GM18520 (cell line): ENCODE measurements at regions not wholly inside any gene's neighbourhood (a gene's known extent, or its start where the extent isn't known, plus 50 kb on each side); places are given as distances from the start of the nearest gene placed in this dataset.
"Not testable (repeated sequence)": the region's sequence is repeated elsewhere in the genome, so short reads cannot be mapped to it uniquely, and the experiment has no call there.

Experiments
- ATAC-seq: cut with Tn5 transposase; IDR thresholded peaks from one replicate; pipeline ENCODE4 v1.9.1; 2021; ENCODE audit not compliant: unreplicated experiment

DNA sequence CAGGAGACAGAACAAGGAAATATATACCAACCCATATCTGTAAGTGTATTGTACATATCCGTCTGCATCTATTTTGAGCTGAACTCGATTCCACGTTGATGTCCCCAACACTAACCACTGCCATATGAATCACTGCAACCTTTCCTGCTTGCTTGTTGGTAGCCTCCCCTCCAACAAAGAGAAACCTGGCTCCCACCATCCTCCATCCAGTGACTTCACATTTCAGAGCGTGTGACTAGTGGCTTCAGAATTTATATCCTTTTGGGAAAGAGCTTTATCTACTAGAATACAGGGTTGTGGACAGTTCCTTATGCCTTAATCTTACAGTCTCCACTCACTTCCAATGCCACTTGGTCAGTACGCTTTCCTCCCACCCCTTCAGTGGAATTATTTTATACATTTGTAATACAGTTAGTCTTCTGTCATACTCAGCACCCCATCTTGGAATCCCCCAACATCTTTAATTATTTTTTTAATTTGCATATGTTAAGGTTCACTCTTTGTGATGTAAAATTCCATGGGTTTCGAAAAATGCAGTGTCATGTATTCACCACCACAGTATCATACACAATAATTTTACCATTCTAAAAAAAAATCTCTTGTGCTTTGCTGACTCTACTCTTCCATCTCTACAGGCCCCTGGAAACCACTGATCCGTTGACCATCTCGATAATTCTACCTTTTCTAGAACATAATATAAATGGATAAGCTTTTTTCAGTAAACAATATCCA lies 264.7 kb downstream of the BCL2L11 start:
- not testable (repeated sequence) for ATAC-seq

DNA sequence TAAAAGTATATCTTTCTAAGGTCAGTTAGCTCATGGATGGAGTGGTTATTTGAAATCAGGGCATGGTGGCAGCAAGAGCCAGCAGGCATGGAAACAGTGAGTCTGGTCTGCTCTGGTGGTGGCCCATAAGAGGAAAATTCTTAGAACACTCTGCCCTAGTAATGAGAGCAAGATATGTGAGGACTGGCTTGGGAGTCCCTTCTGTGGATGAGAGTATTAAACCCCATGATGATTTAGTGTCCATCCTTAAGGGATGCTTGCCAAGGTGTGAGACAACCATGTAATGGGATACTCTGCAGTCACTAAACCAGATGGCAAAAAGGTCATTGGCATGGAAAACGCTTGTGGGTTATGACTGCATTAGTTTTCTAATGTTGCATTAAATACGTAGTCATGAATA lies 269.9 kb downstream of the BCL2L11 start:
- ATAC-seq, result not testable (repeated sequence)

DNA sequence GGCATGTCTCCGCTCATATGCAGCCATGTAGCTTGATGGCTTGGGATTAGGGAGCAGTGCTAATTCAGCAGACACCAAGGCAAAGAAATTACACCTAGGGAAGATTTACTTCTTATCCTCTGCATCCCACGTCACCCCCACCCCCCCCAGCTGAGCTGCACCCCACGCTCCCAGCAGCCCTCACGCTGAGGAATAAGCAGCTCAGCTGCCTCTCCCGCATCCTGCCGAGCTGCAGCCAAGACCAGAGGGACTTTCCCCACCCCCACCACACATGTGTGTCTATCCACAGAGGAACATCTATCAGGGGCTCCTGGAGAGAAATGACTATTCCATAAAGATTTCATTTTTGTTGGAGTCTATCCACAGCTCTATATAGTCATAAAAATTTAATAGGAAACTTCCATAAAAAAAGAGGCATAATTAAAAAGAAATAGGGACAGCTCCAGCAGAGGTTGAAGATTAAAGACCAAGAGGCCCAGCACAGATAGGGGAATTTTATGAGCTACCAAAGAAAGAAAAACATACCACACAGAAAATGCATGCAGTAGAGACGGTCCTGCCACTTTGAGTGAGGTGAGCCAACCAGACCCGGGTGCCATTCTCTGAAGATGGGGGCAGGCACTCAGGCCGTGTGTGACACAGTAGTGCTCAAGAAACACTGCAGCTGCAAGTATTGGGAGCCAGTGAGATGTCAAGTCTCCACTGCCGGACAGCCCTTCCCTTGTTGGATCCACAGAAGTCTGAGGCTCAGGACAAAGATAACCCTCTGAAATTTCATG lies 274.8 kb downstream of the BCL2L11 start:
- ATAC-seq, result not testable (repeated sequence)

DNA sequence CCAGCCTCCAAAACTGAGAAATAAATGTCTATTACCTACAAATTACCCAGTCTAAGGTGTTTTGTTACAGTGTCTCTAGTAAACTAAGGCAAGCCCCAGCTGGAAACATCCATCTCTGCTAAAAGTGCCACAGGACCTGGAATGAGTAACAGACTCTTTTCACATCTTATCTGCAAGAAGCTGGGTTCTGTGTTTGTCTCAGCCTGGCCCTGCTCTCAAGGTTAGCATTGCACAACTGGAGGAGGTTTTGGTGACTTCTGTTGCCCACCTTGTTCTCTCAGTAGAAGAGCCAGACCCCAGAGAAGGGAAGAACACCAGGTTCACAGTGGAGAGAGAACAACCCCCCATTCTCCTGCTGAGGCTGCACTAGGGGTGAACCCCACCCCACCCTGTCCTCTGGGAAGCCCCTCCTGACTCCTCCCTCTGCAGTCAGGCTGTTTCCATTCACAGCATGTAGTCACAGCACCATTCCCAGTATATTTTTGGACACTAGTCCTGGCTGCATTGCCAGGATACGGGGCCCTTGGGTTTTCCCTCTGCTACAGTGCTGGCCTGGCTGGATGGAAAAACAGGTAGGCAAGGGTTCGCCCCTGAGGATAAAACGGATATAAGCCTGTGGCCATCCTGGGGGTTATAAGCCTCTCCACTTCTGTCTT lies 280.0 kb downstream of the BCL2L11 start:
- not testable (repeated sequence) for ATAC-seq

DNA sequence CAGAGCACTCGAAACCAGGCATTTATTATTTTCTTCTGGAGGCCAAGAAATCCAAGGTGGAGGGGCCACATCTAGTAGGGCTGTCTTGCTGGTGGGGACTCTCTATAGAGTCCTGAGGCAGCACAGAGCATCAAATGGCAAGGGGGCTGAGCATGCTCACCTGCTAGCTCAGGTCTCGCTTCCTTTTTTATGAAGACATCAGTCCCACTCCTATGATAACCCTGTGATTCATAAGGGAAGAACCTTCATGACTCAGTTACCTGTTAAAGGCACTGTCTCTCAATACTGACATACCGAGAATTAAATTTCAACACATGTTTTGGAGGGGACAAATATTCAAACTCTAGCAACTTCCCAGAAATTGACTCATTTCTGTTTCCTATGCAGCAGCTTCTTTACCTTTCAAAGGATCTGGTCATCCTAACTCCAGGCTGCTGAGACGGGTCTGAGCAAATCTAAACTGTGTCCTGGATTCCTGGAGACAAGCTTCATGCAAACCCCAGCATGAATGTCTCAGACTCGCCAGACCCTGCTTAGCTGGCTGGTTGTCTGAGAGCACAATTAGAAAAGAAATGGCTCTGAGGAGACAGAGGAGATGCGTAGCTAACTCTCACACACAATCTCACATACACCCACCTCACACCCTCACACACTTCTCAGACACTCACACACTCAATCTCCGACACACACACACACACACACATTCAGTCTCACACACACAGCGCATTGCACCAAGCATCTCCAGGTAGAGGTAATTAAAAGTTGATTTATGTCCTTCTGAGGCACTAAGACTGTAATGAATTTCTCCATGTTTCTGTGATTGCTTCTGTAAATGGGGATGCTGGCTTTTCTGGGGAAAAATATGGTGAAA lies 280.8 kb downstream of the BCL2L11 start:
- not testable (repeated sequence) for ATAC-seq

DNA sequence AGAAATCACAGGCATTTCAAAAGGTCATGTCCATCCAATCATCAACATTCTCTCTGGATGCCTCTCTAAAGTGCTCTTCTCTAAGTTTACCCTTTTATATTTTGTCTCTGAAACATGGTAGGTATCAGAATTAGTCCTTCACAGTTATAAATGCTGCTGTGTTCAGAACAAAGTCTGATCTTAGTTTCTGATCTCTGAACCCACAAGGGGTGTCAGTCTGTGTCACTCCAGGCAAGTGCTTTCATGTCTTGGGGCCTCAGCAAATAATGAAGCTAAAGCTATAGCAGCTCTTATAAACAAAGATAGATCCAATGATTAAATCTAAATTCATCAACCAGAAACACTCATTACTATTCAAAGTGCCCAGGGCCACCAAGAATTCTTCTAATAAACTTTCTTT lies 281.7 kb downstream of the BCL2L11 start:
- not testable (repeated sequence) for ATAC-seq

DNA sequence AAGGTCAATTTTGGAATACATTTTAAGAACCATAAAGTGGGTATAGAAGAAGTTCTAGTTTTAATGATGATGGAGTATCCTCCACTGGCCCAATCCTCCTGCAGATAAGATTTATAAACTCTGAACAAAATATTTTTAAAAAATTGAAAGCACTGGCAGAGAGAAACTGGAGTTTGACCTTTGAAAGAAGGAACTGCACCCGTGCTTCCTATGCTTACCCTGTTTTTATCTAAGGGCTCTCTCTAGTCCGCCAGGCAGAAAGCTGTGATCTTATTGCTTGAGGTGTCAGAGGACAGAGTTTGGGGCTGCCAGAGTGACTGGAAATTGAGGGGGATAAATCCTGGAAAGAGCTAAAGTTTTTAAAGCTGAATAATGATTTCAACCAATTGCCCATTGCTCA lies 282.6 kb downstream of the BCL2L11 start:
- ATAC-seq, result not testable (repeated sequence)

DNA sequence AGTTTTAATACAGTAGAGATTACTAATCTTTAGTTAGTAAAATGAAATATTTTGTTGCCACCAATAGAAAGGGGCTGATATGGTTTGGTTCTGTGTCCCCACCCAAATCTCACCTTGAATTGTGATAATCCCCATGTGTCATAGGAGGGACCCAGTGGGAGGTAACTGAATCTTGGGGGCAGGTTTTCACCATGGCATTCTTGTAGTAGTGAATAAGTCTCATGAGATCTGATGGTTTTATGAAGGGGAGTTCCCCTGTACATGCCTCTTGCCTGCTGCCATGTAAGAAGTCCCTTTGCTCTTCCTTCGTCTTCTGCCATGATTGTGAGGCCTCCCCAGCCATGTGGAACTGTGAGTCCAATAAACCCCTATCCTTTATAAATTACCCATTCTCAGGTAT lies 285.9 kb downstream of the BCL2L11 start:
- ATAC-seq, result not testable (repeated sequence)

DNA sequence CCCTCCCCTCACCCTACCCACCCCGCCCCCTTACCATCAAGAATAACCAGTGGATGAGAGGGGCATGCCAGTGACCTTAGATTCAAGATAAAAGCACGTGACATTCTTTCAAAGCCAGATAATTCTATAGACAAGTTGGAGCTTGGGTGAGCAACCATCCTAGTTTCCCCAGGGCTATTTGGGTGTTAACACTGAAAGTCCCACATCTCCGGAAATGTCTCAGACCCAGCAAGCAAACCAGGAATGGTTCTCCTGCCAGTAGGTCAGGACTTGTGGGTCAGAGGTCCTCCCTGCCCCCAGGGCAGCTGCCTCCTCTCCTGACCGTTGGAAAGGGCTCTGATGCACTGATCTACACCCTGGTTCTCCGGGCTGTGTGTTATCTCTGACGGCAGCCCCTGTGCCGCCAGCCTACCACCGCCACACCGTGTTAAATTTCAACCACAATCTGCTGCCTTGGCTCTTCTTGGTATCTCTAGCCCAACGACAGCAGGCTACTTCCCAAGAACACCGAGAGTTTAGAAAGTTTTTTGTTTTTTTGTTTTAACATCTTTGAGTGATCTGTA lies 287.0 kb downstream of the BCL2L11 start:
- ATAC-seq, result not testable (repeated sequence)

DNA sequence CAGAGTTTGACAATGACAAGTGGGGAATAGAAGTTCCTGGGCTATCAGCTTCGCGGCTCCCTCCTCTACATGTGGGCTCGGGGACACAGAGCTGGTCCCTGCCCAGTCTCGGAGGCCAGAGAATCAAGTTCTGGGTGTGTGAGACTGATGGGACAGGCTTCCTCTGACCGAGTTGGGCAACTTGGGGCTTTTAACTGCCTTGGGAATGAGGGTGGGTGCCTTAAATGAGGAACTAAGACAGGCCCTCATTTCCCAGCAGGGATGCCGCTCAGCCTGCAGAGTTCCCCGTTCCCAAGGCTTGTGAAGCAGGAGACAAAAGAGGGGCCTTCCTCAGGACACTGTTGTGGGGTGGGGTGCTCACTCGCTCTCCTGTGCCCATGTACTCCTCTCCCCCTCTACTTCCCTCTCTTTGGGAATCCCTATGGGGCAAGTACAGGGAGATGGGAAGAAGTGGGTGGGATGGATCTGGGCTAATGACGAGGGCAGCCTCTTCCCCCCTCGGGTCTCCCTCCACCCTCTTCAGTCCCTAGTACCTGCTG lies 290.2 kb downstream of the BCL2L11 start:
- ATAC-seq, result not testable (repeated sequence)

DNA sequence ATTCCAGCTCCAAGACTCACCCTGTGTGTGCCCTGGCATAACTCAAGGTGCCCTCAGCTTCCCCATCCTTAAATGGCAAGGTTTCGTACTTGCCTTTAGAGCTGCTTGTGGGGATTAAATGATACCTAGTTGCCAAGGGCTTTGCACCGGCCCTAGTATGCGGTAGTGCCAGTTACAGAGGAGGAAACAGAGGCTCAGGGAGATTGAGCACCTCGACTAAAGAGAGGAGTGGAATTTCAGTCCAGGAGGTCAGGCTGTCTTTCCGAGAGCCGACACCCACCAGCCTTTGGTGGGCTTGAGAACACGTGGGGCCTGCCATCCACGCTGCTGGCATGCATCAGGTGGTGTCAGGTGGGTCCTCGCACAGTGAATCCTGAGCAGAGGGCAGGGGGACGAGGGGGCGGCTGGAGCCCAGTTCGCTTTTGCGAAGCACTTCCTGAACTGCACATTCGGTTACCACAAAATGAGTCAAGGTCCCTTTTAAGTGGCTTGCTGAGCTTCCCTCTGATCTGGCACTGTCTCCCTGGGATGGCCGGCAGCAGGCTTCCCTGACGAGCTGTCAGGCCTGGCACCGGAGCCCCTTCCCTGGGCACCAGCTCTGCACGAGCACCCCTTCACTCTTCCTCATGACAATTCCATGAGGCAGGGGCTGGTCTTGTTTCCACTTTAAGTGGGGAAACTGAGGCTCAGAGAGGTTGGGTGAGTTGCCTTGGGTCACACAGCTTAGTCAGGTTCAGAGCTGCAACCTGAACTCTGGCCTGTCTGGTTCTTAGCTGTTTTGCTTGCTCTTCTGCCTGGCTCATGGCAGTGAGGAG lies 291.4 kb downstream of the BCL2L11 start:
- not testable (repeated sequence) for ATAC-seq

DNA sequence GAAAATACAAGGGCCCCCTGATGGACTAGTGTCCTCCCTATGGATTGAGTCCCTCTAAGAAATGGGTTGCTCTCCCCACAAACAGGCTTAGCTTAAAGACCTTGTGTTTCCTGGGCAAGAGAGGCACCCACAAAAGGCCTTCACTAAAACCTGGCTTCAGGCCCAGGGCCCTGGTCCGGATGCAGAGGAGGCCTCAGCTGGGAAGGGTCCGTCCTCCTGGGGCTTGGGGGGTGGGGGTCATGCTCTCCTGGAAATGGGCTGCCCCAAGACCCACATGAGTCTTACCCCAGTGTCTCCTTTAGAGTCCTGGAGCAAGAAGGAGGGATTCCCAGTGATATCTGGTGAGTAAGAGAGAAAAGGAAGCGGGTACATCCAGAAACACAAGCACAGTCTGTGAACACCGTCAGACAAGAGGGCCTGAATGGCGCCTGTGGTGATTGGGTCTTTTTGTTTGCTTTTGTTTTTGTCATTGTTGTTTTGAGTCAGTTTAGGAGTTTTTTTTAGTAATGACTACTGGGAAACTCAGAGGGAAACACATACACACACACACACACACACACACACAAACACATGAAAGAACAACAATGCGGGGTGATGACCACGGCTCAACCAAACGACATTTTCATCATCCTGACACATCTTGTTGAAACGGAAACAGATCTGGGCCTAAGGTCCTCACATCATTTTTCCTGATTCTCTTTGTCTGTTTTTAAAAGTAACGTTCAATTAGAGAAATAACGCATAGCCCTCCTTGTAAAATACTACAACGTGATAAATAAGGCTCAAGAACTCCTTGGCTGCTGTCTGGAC lies 292.3 kb downstream of the BCL2L11 start:
- ATAC-seq, result not testable (repeated sequence)

DNA sequence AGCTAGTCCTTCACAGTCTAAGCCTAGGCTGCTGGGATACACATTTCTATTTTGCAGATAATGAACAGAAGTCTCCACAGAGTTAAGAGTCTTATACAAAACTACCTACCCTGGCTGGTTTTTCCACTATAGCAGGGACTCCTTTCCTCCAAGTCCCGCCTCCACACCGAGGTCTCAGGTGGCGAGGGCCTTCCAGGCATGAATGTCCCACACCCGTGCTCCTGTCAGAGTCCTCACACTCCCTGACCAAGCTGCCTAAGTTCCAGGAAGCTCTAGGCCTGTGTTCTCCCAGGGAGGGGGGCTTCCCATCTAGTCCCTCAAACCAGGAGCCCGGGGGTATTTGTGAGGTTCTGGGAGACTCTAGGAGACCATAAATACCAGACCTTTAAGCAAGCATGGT lies 293.2 kb downstream of the BCL2L11 start:
- not testable (repeated sequence) for ATAC-seq

DNA sequence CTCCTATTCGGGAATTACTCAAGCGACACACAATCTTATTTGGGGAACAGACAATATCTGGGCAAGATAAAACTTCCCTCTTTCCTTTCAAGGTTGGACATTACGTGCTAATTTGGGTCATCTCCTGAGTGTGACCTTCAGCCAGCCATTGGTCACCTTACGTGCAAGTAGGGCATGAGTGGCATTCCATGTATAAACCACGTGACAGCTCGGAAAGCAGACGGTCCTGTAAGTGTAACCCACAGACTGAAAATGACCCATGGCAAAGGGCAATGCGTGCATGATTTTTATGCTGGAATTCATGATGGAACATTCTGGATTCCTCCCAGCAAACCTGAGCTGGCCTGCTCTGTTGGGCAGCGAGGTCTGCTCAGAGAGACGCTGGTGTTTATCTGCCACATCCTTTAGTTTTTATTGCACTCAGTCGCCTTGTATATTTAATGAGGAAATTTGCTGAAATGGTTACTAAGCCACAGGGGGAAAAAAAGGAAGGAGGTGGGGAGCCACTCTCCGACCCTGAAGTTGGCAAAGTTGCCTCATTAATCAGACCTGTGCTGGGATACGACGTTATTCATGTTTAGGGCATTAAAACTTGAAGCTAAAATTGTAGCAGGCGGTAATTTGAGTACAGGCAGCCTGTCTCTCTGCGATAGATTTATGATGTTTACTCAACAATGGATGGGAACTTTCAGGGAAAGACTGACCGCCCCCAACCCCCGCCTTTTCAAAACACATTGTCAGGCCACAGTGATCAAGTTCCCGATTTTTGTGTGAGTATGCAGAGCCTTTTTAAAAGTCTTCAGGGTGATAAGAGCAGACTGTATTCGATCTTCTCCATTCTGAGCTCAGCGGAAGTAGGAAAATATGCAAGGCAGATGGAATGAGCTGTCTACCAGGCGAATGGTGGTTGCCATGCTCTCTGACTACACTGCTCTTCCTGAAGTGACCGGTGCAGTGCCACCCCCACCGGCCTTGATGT lies 295.3 kb downstream of the BCL2L11 start:
- ATAC-seq, result not testable (repeated sequence)

DNA sequence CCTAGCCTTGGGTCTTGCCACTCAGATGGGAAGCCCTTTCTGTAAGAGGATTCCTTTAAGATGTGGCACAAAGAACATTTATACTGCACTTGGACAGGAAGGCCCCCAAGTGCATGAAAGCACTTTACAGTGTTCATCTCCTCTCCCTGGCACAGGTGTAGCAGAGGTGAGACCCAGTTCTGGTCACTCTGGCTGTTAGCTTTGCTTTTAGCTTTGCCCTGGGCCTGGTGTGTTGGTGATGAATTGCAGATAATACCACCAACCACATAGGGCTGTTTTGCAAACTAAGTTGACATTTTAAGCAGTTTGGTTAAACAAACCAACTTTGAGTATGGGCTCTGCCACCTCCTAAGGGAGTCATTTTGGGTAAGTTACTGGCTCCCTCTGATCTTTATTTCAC lies 296.3 kb downstream of the BCL2L11 start:
- not testable (repeated sequence) for ATAC-seq

DNA sequence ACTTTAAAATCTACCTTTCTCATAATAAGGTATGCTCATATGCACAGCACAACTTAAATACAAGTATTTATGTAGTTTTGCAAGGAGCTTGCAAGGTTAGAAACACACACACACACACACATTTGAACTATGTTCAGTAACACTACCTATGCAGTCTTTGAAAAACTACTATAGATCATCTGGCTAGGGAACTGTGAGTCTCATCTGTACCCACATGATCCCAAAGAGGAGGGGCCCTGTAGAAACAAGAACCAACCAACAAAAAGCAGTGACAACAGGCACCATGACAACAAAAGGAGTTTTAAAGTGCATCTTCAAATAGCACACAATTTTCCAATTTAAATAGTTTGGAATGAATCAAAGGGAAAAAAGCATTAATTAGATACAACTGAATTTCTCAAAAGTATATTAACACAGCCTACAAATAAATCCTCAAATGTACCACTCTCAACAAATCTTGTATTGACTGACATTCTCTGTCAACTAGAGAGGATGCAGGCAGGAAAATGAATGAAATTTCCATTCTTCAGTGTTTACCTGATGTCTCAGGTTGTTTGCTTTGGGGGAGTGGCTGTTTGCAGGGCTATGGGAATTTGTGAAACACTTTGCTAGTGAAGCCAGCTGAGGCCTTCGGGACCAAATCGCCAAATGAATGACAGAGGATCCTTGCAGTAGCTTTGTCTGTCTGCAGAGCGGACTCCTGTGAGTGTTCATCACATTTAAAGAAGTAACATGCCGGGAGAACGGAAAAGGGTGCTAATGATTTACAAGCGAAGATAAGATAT lies 297.6 kb downstream of the BCL2L11 start:
- ATAC-seq, result not testable (repeated sequence)
